Breast epithelium (tissue), 3 donors: ENCODE measurements at regions not wholly inside any gene's neighbourhood (a gene's known extent, or its start where the extent isn't known, plus 50 kb on each side); places are given as distances from the start of the nearest gene placed in this dataset.

ENCODE experiments used
- POLR2A ChIP-seq: fragments of 450-650 bp; IDR thresholded peaks from one replicate; pipeline ENCODE4 v1.6.1; 2016; ENCODE audit warnings: antibody characterized with exemption, mild to moderate bottlenecking, moderate library complexity
- TF ChIP-seq, protein P1 (sequence below), 3 donors: fragments of 450-650 bp; IDR thresholded peaks; one replicate each; pipeline ENCODE4 v1.5.1; 2016 to 2017; ENCODE audit warnings: antibody characterized with exemption in 3 of 3, mild to moderate bottlenecking in 3 of 3, moderate library complexity in 3 of 3

DNA sequence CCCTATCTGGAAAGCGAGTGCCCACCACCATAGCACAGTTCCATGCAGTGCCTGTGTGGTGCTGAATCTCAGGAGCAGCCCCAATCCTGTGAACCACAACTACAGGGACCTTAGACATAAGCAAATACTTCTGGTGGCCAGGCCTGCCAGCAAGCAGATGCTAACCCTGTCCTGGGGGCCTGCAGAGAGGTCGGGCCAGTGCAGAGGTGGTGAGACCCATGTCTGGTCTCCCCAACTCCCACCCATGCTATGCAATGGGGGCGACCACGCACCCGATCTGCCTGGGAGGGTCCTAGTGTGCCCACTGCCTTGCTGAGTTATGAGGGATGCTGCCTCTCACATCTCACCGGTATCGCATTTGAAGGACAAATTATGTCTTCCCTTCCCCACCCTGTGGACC lies 151.6 kb upstream of the ZNF337 start:
- TF ChIP-seq, protein P1, sequence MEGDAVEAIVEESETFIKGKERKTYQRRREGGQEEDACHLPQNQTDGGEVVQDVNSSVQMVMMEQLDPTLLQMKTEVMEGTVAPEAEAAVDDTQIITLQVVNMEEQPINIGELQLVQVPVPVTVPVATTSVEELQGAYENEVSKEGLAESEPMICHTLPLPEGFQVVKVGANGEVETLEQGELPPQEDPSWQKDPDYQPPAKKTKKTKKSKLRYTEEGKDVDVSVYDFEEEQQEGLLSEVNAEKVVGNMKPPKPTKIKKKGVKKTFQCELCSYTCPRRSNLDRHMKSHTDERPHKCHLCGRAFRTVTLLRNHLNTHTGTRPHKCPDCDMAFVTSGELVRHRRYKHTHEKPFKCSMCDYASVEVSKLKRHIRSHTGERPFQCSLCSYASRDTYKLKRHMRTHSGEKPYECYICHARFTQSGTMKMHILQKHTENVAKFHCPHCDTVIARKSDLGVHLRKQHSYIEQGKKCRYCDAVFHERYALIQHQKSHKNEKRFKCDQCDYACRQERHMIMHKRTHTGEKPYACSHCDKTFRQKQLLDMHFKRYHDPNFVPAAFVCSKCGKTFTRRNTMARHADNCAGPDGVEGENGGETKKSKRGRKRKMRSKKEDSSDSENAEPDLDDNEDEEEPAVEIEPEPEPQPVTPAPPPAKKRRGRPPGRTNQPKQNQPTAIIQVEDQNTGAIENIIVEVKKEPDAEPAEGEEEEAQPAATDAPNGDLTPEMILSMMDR (IDR thresholded peaks at IDR 0.05), result no peak
- TF ChIP-seq POLR2A, result no peak
